GM21528 (cell line): ENCODE measurements at regions not wholly inside any gene's neighbourhood (a gene's known extent, or its start where the extent isn't known, plus 50 kb on each side); places are given as distances from the start of the nearest gene placed in this dataset.

ENCODE experiments used
- ATAC-seq: cut with Tn5 transposase; IDR thresholded peaks from one replicate; pipeline ENCODE4 v1.9.1; 2021; ENCODE audit warnings: mild to moderate bottlenecking, moderate library complexity; ENCODE audit not compliant: unreplicated experiment, low FRiP score

DNA sequence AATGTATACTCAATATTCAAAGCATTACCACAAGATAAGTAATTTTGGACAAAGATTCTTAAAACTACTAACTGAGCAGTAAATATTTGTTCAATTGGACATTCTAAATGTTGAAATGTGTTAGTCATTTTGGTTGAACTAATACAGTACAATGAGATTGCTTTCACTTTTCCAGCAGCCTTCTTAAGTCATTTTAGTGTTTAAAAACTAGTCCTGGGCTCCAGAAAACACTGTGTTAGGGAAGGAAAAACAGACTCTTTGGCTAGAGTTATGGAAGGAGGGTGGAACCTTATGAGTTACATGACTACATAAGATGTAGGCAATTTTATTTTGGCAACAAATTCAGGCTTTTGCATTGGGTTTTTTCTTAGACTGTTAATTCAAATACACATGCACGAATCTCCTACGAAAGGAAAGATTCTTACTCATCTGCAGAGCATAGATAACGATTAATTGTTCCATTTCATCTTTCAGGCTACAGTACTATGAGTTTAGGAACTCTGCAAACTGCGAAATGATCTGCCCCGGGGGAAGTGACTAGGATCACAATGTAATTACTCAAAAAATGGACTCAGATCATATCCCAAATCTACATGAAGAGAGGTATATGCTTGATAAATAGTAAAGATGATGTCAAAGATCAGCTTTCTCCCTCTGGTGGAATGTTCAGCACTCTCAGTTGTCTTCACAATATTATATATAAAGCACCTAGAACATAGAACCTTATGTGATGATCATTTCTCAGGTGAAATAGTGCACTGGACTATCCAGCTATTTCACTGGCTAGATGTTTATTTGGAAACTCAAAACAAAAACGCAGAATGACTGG, 492.8 kb upstream of the MDFIC2 start:
- ATAC-seq = no peak

- ATAC-seq = no peak
Observed at GRCh38 chr3:70803891-70804290, 491.5 kb upstream of the MDFIC2 start.

DNA sequence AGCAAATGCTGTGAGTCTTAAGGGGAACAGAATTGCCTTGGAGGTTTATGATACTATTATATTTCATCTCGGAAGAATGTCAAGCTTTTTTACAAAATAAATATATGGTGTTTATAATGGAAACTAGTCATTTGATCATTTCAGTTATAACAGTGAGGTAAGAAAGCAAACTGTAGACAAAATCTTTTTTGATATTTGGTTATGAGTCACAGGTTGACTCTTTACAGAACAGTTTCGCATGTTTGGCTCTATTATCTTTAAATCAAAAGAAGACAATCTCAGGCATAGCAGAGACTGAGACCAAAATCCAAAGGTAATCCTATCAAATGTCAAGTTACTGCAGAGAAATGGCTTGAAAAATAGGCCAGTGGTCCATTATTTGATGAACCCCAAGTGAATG, 490.9 kb upstream of the MDFIC2 start:
- no peak for ATAC-seq

DNA sequence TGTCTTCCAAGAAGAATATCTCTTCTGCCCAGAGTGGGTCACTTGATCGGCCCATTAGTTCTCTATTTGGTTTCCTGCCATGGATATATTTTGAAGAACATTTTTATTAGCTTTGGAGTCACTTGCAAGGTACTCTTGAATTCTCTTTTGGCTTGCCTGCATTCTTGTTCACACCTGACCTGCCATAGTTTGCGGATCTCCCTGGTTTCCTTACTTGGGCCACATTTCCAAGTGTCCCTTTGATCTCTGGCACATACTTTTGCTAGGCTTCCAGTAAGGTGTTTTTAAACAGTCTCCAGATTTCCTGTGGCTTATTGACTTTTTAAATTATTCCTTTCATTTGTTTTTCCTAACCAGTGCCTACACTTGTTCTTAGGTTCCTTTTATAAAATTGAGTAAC, 488.5 kb upstream of the MDFIC2 start:
- ATAC-seq = no peak

DNA sequence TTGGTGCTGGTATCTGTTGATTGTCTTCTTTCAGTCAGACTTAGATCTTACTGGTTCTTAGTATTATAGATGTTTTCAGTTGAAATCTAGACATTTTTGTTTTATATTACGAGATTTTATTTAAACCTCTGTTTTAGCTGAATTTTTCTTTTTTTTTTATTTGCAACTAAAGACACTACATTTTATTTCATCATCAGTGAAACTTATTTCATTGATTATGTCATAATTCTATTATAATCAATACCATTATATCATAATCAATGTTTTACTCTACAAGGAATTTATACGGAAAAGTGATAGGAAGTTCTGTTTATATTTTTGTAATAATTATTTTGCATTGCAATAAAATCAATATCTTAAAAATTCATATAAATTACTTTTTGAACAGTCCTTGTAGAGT, 477.4 kb upstream of the MDFIC2 start:
- no peak for ATAC-seq

GRCh38 chr3:70780790-70781189, 468.4 kb upstream of the MDFIC2 start:
- no peak for ATAC-seq

- no peak for ATAC-seq
Observed at GRCh38 chr3:70779296-70779695, 466.9 kb upstream of the MDFIC2 start.

- ATAC-seq = no peak
Observed at GRCh38 chr3:70776081-70776480, 463.6 kb upstream of the MDFIC2 start.

DNA sequence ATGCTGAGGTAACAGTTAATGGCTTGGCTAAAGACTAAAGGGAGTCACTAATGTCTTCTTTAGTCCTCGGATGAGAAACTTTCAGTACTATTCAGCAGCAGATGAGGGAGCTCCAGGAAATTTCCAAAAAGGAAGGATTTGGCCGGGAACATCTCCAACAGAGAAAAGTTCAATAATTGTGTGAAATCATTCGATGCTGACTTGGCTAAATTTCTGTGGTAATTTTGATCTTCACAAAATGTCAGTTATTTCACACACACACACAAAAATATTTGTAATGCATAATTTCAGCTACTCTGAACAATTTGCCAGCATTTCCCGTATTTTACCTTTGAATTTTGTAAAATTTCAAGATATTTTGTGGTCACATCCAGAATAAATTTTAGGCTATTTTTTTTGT, 462.8 kb upstream of the MDFIC2 start:
- no peak for ATAC-seq

DNA sequence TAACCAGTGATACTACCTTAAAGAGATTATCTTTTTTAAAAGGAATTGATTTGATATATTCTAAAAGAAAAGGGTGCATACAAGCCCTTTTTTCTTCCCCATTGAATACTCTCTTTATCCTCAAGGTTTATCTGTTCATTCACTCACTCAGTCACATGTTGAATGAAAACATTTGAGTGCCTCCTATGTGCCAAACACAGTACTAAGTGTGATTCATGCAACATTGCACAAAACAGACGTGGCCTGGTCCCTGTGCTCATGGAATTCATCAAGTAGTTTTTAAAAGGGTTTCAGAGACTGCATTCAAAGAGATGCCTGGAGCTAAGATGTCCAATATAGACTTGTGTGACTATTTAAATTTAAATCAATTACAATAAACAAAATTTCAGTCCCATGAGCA, 462.2 kb upstream of the MDFIC2 start:
- ATAC-seq = no peak

- no peak for ATAC-seq
Observed at GRCh38 chr3:70771426-70772147, 459.1 kb upstream of the MDFIC2 start.

DNA sequence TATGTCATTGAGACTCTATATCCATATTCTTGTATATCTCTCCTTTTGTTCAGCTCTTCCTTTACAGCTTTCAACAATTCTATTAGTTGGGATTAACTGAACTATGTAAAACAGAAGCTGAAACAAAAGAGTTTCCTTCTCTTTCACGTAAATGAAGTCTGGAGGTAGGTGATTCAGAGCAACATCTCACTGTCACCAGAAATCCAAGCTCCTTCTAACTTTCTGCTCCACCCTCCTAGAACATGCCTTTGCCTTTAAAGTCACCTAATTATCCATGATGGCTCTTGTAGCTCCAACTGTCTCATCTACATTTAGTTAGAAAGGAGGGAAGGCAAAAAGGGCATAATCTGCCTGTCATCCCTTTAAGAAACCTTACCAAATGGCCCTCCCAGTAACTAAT, 458.2 kb upstream of the MDFIC2 start:
- ATAC-seq = no peak

- no peak for ATAC-seq
Observed at GRCh38 chr3:70766301-70766700, 453.9 kb upstream of the MDFIC2 start.

GRCh38 chr3:70763894-70764293, 451.5 kb upstream of the MDFIC2 start:
- ATAC-seq = no peak

DNA sequence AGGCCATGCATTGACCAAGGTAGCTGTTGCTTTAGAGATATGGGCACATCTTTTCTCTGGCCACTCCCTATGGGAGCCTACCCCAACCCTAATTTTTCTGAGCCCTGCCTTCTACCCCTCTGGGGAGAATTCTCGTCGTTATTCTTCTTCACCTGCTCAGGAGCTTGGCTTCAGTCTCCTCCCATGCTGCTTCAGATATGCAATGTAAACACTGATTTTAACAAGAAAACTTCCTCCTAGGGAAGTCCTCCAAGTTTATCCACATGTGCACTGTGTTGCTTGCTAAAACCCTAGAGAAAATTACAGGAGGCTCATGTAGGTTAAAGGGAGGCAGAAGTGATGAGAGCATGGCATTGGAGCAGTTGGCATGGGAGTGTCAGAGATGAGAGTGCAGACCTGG, 445.2 kb upstream of the MDFIC2 start:
- ATAC-seq = no peak

- ATAC-seq = no peak
Observed at GRCh38 chr3:70755526-70755925, 443.1 kb upstream of the MDFIC2 start.

DNA sequence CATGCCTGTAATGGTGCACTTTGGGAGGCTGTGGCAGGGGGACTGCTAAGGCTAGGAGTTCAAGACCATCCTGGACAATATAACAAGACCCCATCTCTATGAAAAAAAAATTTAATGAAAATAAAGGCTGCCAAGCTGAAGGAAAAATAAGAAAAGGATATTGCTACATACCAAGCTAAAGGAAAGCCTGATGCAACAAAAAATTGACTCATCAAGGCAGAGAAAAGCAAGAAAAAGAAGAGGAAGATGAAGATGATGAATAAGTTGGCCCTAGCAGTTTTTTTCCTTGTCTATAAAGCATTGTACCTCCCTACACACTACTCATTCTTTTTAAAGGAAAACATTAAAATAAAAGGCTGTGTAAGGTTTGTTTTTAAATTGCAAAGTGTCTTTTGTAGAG, 441.9 kb upstream of the MDFIC2 start:
- no peak for ATAC-seq

GRCh38 chr3:70753572-70753971, 441.1 kb upstream of the MDFIC2 start:
- ATAC-seq = no peak

DNA sequence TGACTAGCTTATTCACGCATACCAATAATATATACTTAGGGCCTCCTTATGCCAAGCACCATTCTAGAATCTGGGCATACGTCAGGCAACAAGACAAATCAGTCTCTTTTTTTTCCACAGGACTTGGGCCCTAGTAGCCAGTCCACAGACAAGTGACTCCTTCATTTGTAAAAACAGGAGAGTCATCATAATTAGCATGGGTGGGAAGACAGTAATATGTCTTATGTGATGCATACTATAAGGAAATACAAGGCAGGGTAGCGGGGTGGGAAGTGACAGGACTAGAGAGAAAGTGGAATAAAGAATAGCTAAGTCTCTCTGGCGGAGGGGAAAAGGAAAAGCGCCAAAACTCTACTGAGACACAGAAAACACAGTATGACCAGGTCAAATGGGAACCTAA, 439.6 kb upstream of the MDFIC2 start:
- no peak for ATAC-seq

DNA sequence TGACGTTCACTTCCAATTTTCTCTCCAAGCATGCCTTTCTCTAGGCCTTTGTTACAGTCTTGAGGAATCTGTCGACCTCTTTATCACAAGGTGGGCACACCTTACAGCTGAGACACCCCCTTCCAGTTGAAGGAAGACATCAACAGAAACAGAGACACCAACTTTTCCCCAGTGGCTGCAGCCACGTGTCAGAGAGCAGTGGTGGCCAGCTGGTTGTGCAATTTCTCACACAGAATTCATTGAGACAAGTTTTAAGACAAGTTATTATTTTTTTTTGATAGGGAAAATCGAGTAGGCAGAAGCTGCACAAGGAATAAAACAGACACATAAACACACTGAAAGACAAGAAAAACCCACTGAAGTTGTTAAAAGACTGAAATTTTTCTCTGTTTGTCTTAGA, 436.7 kb upstream of the MDFIC2 start:
- no peak for ATAC-seq

- ATAC-seq = no peak
Observed at GRCh38 chr3:70748593-70748992, 436.2 kb upstream of the MDFIC2 start.

- ATAC-seq = no peak
Observed at GRCh38 chr3:70747847-70748246, 435.4 kb upstream of the MDFIC2 start.
